Type B pancreatic cell (in vitro differentiated cells): ENCODE measurements at regions not wholly inside any gene's neighbourhood (a gene's known extent, or its start where the extent isn't known, plus 50 kb on each side); places are given as distances from the start of the nearest gene placed in this dataset.
A peak's percentile ranks its signal among the peaks of the same experiment; 100 is the strongest.

Experiments
- DNase-seq: peaks from one replicate; pipeline ENCODE4 v3.0.0; 2021; ENCODE audit warnings: mixed read lengths; ENCODE audit not compliant: unreplicated experiment; ENCODE audit errors: extremely low spot score
- H3K27ac Mint-ChIP-seq: 2 replicates; pipeline ENCODE4 v1.8.0; 2021; ENCODE audit warnings: mild to moderate bottlenecking, mixed read lengths
- H3K27me3 Mint-ChIP-seq: 2 replicates; pipeline ENCODE4 v1.8.0; 2021; ENCODE audit warnings: mixed read lengths
- H3K36me3 Mint-ChIP-seq: 2 replicates; pipeline ENCODE4 v1.8.0; 2021; ENCODE audit warnings: mixed read lengths
- H3K4me1 Mint-ChIP-seq: one replicate; pipeline ENCODE4 v1.8.0; 2021; ENCODE audit warnings: mixed read lengths; ENCODE audit not compliant: unreplicated experiment
- H3K4me3 Mint-ChIP-seq: 2 replicates; pipeline ENCODE4 v1.8.0; 2021; ENCODE audit warnings: mild to moderate bottlenecking, mixed read lengths
- H3K9me3 Mint-ChIP-seq: 2 replicates; pipeline ENCODE4 v1.8.0; 2021; ENCODE audit warnings: mixed read lengths
- CTCF ChIP-seq: fragments of 200-600 bp; sonication (generic); conservative IDR thresholded peaks from 2 replicates; pipeline ENCODE4 v1.5.0; 2021; ENCODE audit warnings: antibody characterized with exemption, mild to moderate bottlenecking

DNA sequence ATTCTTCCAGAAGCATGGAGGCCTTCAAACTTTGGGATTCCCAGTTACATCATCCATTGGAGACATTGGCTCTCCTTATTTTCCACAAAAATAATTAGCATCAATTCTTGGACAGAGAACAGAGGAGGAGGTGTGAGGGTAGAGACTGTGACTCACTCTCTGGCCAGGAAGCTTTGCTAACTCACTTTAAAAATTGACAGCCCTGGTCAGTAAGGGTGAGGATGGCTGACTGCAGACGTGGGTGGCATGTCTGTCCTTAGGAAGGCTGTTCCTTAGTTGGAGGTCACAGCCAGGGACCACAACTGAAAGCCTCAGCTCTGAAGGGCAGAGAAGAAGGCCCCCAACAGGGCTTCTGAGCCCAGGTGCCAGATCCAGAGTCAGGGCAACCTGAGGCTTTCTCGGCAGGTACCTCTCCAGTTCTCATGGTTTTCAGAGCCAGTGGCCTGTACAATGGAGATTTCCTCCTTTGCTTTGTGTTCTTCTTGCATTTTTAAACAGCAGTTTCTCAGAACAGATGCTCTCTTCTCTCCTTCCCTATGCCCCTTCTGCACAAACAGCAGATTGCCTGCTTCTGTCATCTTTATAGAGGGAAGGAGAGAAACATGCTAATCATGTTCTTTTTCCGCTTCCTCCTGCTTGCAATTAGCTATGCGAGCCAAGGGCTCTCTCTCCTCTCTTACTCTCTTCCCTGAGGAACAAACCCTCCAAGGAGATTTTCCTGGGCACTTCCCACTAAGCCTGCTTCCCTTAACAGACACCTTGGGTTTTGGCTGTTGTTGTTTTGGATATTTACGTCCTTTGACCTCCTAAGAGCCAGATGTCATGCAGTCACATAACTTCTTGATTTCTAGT, 92.5 kb upstream of the ZNF366 start:
- no peak for DNase-seq
- no peaks in the 10 kb centered on the region for H3K36me3 Mint-ChIP-seq
- no peak overlapping the region for H3K4me3 Mint-ChIP-seq
- H3K27ac Mint-ChIP-seq: no peak overlapping the region
- peaks cover 3% of the 10 kb centered on the region for H3K27me3 Mint-ChIP-seq
- TF ChIP-seq CTCF: no peak
- peaks cover 20% of the 10 kb centered on the region for H3K4me1 Mint-ChIP-seq
- peaks cover 10% of the 10 kb centered on the region for H3K9me3 Mint-ChIP-seq

GRCh38 chr5:72599065-72599433, 91.8 kb upstream of the ZNF366 start:
- Mint-ChIP-seq H3K9me3 (peaks cover 10% of the 10 kb centered on the region), H3K27me3 (peaks cover 3% of the 10 kb centered on the region), H3K4me1 (peaks cover 20% of the 10 kb centered on the region), H3K27ac (peak overlapping the region; percentile 83), H3K36me3 (no peaks in the 10 kb centered on the region), H3K4me3 (no peak overlapping the region)
- DNase-seq: no peak
- no peak for TF ChIP-seq CTCF

GRCh38 chr5:72598401-72599064, 91.3 kb upstream of the ZNF366 start:
- no peaks in the 10 kb centered on the region for H3K36me3 Mint-ChIP-seq
- no peak for TF ChIP-seq CTCF
- peaks cover 20% of the 10 kb centered on the region for H3K4me1 Mint-ChIP-seq
- H3K4me3 Mint-ChIP-seq: no peak overlapping the region
- DNase-seq: no peak
- H3K27ac Mint-ChIP-seq: peak overlapping the region; percentile 83
- peaks cover 3% of the 10 kb centered on the region for H3K27me3 Mint-ChIP-seq
- H3K9me3 Mint-ChIP-seq: peaks cover 10% of the 10 kb centered on the region

GRCh38 chr5:72597456-72597948, 90.3 kb upstream of the ZNF366 start:
- no peak for DNase-seq
- Mint-ChIP-seq H3K36me3 (no peaks in the 10 kb centered on the region), H3K9me3 (peaks cover 10% of the 10 kb centered on the region), H3K27ac (peak overlapping the region; percentile 83), H3K4me1 (peaks cover 20% of the 10 kb centered on the region), H3K27me3 (no peaks in the 10 kb centered on the region), H3K4me3 (no peak overlapping the region)
- no peak for TF ChIP-seq CTCF

DNA sequence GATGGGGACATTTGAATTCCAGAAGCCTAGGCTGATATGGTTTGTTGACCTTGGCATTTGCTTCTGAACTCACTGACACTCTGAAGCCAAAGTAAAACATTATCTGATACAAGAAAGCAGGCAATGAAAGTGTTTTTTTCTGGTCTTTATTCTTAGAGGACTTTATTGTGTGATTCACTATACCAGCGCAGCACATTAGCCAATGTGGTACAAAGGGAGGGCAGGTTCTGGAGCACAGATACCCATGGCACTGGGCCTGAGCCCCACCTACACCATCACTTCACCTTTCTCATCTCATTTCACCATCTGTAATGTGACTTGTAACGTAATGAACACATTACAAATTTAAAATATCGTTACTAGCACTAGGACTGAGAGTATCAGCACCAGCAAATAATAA, 89.7 kb upstream of the ZNF366 start:
- Mint-ChIP-seq H3K36me3 (no peaks in the 10 kb centered on the region), H3K9me3 (peaks cover 10% of the 10 kb centered on the region), H3K27me3 (no peaks in the 10 kb centered on the region), H3K4me1 (peaks cover 20% of the 10 kb centered on the region), H3K27ac (peak overlapping the region; percentile 83), H3K4me3 (no peak overlapping the region)
- TF ChIP-seq CTCF: no peak
- no peak for DNase-seq
